Neuronal stem cell (in vitro differentiated cells): ENCODE measurements at regions not wholly inside any gene's neighbourhood (a gene's known extent, or its start where the extent isn't known, plus 50 kb on each side); places are given as distances from the start of the nearest gene placed in this dataset.

Source experiments
- DNase-seq: peaks from one replicate; pipeline ENCODE4 v3.0.0-alpha.2; 2013; ENCODE audit warnings: low spot score
- H2AFZ ChIP-seq: one replicate; pipeline ENCODE4 v1.6.1; 2013; ENCODE audit warnings: mild to moderate bottlenecking, low read length, inconsistent platforms
- H2AK5ac ChIP-seq: 2 replicates; pipeline ENCODE4 v1.6.1; 2013; ENCODE audit warnings: low read depth, mild to moderate bottlenecking, inconsistent platforms, low read length, moderate library complexity, mixed read lengths
- H2BK120ac ChIP-seq: 2 replicates; pipeline ENCODE4 v1.6.1; 2013; ENCODE audit warnings: low read depth, mild to moderate bottlenecking, inconsistent platforms, low read length, moderate library complexity, mixed read lengths
- H2BK12ac ChIP-seq: one replicate; pipeline ENCODE4 v1.6.1; 2013; ENCODE audit warnings: low read length, inconsistent platforms
- H2BK15ac ChIP-seq: 2 replicates; pipeline ENCODE4 v1.6.1; 2013; ENCODE audit warnings: mild to moderate bottlenecking, low read length, inconsistent platforms, mixed read lengths
- H2BK5ac ChIP-seq: one replicate; pipeline ENCODE4 v1.6.1; 2013; ENCODE audit warnings: inconsistent platforms, mild to moderate bottlenecking, low read length, moderate library complexity
- H3K14ac ChIP-seq: one replicate; pipeline ENCODE4 v1.6.1; 2013; ENCODE audit warnings: low read length, inconsistent platforms
- H3K18ac ChIP-seq: 2 replicates; pipeline ENCODE4 v1.6.1; 2013; ENCODE audit warnings: low read length, inconsistent platforms
- H3K23ac ChIP-seq: 2 replicates; pipeline ENCODE4 v1.6.1; 2013; ENCODE audit warnings: low read depth, mild to moderate bottlenecking, mixed read lengths, low read length, inconsistent platforms; ENCODE audit not compliant: poor library complexity
- H3K27ac ChIP-seq: replicated peaks from 3 replicates; pipeline ENCODE4 v1.5.1; 2013; ENCODE audit warnings: low read length, inconsistent platforms
- H3K27me3 ChIP-seq, 3 experiments: 2 replicates each; pipeline ENCODE4 v1.6.1; 2013; ENCODE audit warnings: low read length in 3 of 3, mild to moderate bottlenecking in 2 of 3, inconsistent platforms in 1 of 3, low read depth in 1 of 3, mixed read lengths in 1 of 3, moderate library complexity in 1 of 3; ENCODE audit not compliant: control insufficient read depth in 3 of 3, insufficient read depth in 3 of 3
- H3K36me3 ChIP-seq, 2 donors: replicated peaks in 1 of 2; 2 replicates each; pipeline ENCODE4 v1.6.1; 2013; ENCODE audit warnings: low read length in 2 of 2; ENCODE audit not compliant: control insufficient read depth in 2 of 2, insufficient read depth in 2 of 2
- H3K4ac ChIP-seq: 2 replicates; pipeline ENCODE4 v1.6.1; 2013; ENCODE audit warnings: inconsistent platforms, mild to moderate bottlenecking, low read length, moderate library complexity
- H3K4me1 ChIP-seq, 2 donors: 1 replicate in 1 of 2; 2 replicates in 1 of 2; pipeline ENCODE4 v1.6.1; 2013; ENCODE audit warnings: low read length in 2 of 2, low read depth in 1 of 2; ENCODE audit not compliant: control insufficient read depth in 2 of 2, insufficient read depth in 1 of 2
- H3K4me2 ChIP-seq: one replicate; pipeline ENCODE4 v1.6.1; 2013; ENCODE audit warnings: mild to moderate bottlenecking, low read length, inconsistent platforms; ENCODE audit not compliant: insufficient read depth, poor library complexity, severe bottlenecking
- H3K4me3 ChIP-seq, 2 donors: 2 replicates each; pipeline ENCODE4 v1.5.1; 2013; ENCODE audit warnings: low read length in 2 of 2, mild to moderate bottlenecking in 2 of 2, inconsistent platforms in 1 of 2, moderate library complexity in 1 of 2
- H3K79me1 ChIP-seq: one replicate; pipeline ENCODE4 v1.6.1; 2013; ENCODE audit warnings: low read depth, mild to moderate bottlenecking, inconsistent platforms, low read length, moderate library complexity
- H3K9ac ChIP-seq: one replicate; pipeline ENCODE4 v1.6.1; 2013; ENCODE audit warnings: mild to moderate bottlenecking, low read depth, low read length, inconsistent platforms; ENCODE audit not compliant: poor library complexity
- H3K9me3 ChIP-seq, 2 donors: replicated peaks in 1 of 2; 2 replicates each; pipeline versions ENCODE3 to v1.6.1; 2013; ENCODE audit warnings: low read length in 2 of 2, mild to moderate bottlenecking in 2 of 2, inconsistent platforms in 1 of 2, low read depth in 1 of 2, mixed read lengths in 1 of 2, moderate library complexity in 1 of 2; ENCODE audit not compliant: control insufficient read depth in 2 of 2, insufficient read depth in 1 of 2
- H4K8ac ChIP-seq: one replicate; pipeline ENCODE4 v1.6.1; 2013; ENCODE audit warnings: low read depth, mild to moderate bottlenecking, inconsistent platforms, low read length, moderate library complexity
- H4K91ac ChIP-seq: one replicate; pipeline ENCODE4 v1.6.1; 2013; ENCODE audit warnings: low read length, low read depth, mild to moderate bottlenecking, inconsistent platforms; ENCODE audit not compliant: poor library complexity
- WGBS, 2 donors: extraction: QIAGEN DNeasy Blood & Tissue Kit; methylation state at CpG; one replicate each; pipeline ENCODE4 v1.1.7; 2013; ENCODE audit warnings: missing lambda C conversion rate in 2 of 2, mixed read lengths in 1 of 2; ENCODE audit not compliant: insufficient read length in 2 of 2, insufficient replicate concordance in 1 of 2; ENCODE audit errors: extremely low coverage in 2 of 2; 5-methylcytosine and 5-hydroxymethylcytosine counted together

GRCh38 chr11:134645576-134645975 is 233.5 kb upstream of the B3GAT1 start:
- no peak for DNase-seq
- H2BK12ac ChIP-seq: no peak overlapping the region
- H2AFZ ChIP-seq: no peak overlapping the region
- H4K8ac ChIP-seq: no peak overlapping the region
- H3K23ac ChIP-seq: no peak overlapping the region
- no peaks in the 10 kb centered on the region for H3K36me3 ChIP-seq
- H2BK5ac ChIP-seq: no peak overlapping the region
- H3K4me3 ChIP-seq: no peak overlapping the region
- H3K14ac ChIP-seq: no peak overlapping the region
- WGBS, 2 donors: no CpG with 5 or more reads among the region's 5 CpGs
- H3K4me1 ChIP-seq: peaks cover 0 to 3% of the 10 kb centered on the region in 2 donors
- H2BK15ac ChIP-seq: no peak overlapping the region
- H3K27ac ChIP-seq: no peak overlapping the region
- no peak overlapping the region for H2AK5ac ChIP-seq
- H4K91ac ChIP-seq: no peak overlapping the region
- H3K79me1 ChIP-seq: no peaks in the 10 kb centered on the region
- H3K18ac ChIP-seq: no peak overlapping the region
- no peak overlapping the region for H3K4ac ChIP-seq
- no peak overlapping the region for H3K9ac ChIP-seq
- H2BK120ac ChIP-seq: no peak overlapping the region
- H3K4me2 ChIP-seq: no peak overlapping the region
- H3K27me3 ChIP-seq: peaks cover 0 to 31% (median 0%) of the 10 kb centered on the region in 3 experiments
- H3K9me3 ChIP-seq: no peaks in the 10 kb centered on the region

GRCh38 chr11:134644476-134645456 is 232.7 kb upstream of the B3GAT1 start:
- Histone ChIP-seq H4K8ac (no peak overlapping the region), H3K4me1 (peaks cover 0 to 3% of the 10 kb centered on the region in 2 donors)
- no CpG with 5 or more reads among the region's 20 CpGs for WGBS, 2 donors

DNA sequence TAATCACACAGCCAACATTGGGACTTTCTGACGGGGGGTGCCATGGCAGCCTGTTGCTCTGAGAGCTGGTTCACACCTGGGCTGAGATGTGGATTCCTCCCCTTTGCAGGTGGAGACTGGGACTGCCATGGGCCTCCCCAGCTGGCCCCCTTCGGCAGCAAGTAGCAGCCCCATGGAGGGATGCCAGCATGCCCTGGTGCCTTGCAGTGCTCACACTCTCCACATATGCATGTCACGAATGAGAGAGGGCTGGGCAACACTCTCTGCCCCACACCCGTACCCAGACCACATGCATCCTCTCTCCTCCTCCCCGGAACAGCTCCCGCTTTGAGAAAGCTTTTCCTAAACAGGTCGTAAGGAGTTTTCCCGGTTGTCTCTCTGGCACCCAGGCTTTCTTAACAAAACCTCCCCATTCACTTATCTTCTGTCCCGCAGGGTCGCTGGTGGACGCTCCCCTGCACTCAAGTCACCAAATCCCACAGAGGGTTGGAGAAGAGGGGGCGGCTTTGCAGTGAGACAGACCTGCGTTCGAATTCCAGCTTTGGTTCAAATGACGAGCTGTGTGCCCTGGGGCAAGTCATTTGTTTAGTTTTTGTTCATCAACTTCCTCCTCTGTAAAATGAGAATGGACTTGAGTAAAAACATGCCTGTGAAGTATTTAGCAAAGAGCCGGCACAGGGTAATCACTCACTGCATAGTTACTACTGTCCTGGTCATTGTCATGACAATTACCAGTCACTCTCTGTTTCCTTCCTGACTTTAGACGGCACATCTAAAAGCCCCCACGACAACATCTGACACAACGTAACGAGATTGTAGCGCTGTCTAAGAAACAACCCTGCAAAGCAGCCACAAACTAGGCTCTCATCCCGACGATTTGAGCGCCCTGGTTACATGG is 231.3 kb upstream of the B3GAT1 start:
- Histone ChIP-seq H2BK12ac (no peak overlapping the region), H3K4me1 (peaks cover 0 to 3% of the 10 kb centered on the region in 2 donors), H4K91ac (no peak overlapping the region), H2AK5ac (no peak overlapping the region), H3K9ac (no peak overlapping the region), H3K4me3 (no peak overlapping the region), H3K18ac (peak overlapping the region; percentile 23), H3K9me3 (no peaks in the 10 kb centered on the region), H2BK15ac (no peak overlapping the region), H2BK5ac (no peak overlapping the region), H3K4ac (no peak overlapping the region), H3K23ac (no peak overlapping the region), H3K79me1 (no peaks in the 10 kb centered on the region), H3K27ac (no peak overlapping the region), H4K8ac (no peak overlapping the region), H3K14ac (no peak overlapping the region), H3K27me3 (peaks cover 0 to 28% (median 0%) of the 10 kb centered on the region in 3 experiments), H3K4me2 (no peak overlapping the region), H2BK120ac (no peak overlapping the region), H2AFZ (no peak overlapping the region), H3K36me3 (no peaks in the 10 kb centered on the region)
- WGBS, 2 donors: no CpG with 5 or more reads among the region's 24 CpGs
- no peak for DNase-seq

More at GRCh38 chr11:134644476-134645456, 232.7 kb upstream of the B3GAT1 start:
- Histone ChIP-seq H3K36me3 (no peaks in the 10 kb centered on the region), H3K27ac (no peak overlapping the region), H3K79me1 (no peaks in the 10 kb centered on the region), H3K18ac (peak overlapping the region; percentile 5), H3K9me3 (no peaks in the 10 kb centered on the region), H2AFZ (no peak overlapping the region), H2BK5ac (no peak overlapping the region), H2BK120ac (no peak overlapping the region), H3K9ac (no peak overlapping the region), H3K23ac (no peak overlapping the region), H2AK5ac (no peak overlapping the region), H3K27me3 (peaks cover 0 to 31% (median 0%) of the 10 kb centered on the region in 3 experiments), H3K4ac (no peak overlapping the region), H4K91ac (no peak overlapping the region), H3K14ac (no peak overlapping the region), H2BK12ac (no peak overlapping the region), H3K4me3 (no peak overlapping the region), H2BK15ac (no peak overlapping the region), H3K4me2 (no peak overlapping the region)
- no peak for DNase-seq
